ENCODE measurements at regions not wholly inside any gene's neighbourhood (a gene's known extent, or its start where the extent isn't known, plus 50 kb on each side); places are given as distances from the start of the nearest gene placed in this dataset.

GRCh38 chr14:98203421-98203820 is 1068.6 kb downstream of the BCL11B start:
- no peak for ATAC-seq (ENCODE audit: low read depth)
- Histone ChIP-seq H3K36me3 (ENCODE audit: low read depth) (no peaks in the 10 kb centered on the region), H3K4me1 (ENCODE audit: insufficient read depth, poor library complexity, severe bottlenecking) (no peaks in the 10 kb centered on the region), H3K27me3 (ENCODE audit: insufficient read depth, poor library complexity, severe bottlenecking) (no peaks in the 10 kb centered on the region), H3K4me3 (ENCODE audit: severe bottlenecking) (no peak overlapping the region), H3K9me3 (ENCODE audit: severe bottlenecking) (no peaks in the 10 kb centered on the region), H3K27ac (ENCODE audit: poor library complexity, severe bottlenecking) (no peak overlapping the region)
- TF ChIP-seq, protein P1, sequence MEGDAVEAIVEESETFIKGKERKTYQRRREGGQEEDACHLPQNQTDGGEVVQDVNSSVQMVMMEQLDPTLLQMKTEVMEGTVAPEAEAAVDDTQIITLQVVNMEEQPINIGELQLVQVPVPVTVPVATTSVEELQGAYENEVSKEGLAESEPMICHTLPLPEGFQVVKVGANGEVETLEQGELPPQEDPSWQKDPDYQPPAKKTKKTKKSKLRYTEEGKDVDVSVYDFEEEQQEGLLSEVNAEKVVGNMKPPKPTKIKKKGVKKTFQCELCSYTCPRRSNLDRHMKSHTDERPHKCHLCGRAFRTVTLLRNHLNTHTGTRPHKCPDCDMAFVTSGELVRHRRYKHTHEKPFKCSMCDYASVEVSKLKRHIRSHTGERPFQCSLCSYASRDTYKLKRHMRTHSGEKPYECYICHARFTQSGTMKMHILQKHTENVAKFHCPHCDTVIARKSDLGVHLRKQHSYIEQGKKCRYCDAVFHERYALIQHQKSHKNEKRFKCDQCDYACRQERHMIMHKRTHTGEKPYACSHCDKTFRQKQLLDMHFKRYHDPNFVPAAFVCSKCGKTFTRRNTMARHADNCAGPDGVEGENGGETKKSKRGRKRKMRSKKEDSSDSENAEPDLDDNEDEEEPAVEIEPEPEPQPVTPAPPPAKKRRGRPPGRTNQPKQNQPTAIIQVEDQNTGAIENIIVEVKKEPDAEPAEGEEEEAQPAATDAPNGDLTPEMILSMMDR (IDR thresholded peaks at IDR 0.05; ENCODE audit: poor library complexity, severe bottlenecking): no peak
- DNase-seq (ENCODE audit: low spot score): no peak

DNA sequence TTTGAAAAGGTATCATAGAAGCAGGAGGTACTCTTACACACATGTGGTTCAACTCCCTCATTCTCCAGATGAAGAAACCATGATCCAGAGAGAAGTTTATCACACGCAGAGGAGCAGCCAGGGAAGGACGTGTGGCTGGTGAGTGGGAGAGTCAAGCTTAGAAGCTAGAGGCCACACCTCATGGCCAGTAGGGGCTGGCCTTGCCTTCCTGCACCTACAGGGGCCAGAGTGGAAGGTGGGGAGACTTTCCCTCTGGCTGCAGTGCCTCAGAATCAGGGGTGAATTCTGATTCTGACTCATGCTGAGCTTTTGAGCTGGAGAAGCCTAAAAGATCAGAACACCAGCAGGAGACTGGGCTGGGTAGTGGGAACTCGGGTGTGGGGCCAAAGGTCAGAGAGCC is 1067.9 kb downstream of the BCL11B start:
- H3K4me1 ChIP-seq (ENCODE audit: insufficient read depth, poor library complexity, severe bottlenecking): no peaks in the 10 kb centered on the region

GRCh38 chr14:98207415-98207814 is 1064.6 kb downstream of the BCL11B start:
- Histone ChIP-seq H3K9me3 (ENCODE audit: severe bottlenecking) (no peaks in the 10 kb centered on the region), H3K36me3 (ENCODE audit: low read depth) (no peaks in the 10 kb centered on the region), H3K4me1 (ENCODE audit: insufficient read depth, poor library complexity, severe bottlenecking) (no peaks in the 10 kb centered on the region), H3K27me3 (ENCODE audit: insufficient read depth, poor library complexity, severe bottlenecking) (no peaks in the 10 kb centered on the region), H3K4me3 (ENCODE audit: severe bottlenecking) (no peak overlapping the region), H3K27ac (ENCODE audit: poor library complexity, severe bottlenecking) (no peak overlapping the region)
- ATAC-seq (ENCODE audit: low read depth) (no peak), DNase-seq (ENCODE audit: low spot score) (no peak)
- TF ChIP-seq, protein P1 (IDR thresholded peaks at IDR 0.05; ENCODE audit: poor library complexity, severe bottlenecking): no peak

More for the DNA sequence above, 1067.9 kb downstream of the BCL11B start:
- ATAC-seq (ENCODE audit: low read depth): no peak
- TF ChIP-seq, protein P1 (IDR thresholded peaks at IDR 0.05; ENCODE audit: poor library complexity, severe bottlenecking): no peak
- Histone ChIP-seq H3K36me3 (ENCODE audit: low read depth) (no peaks in the 10 kb centered on the region), H3K9me3 (ENCODE audit: severe bottlenecking) (no peaks in the 10 kb centered on the region), H3K4me3 (ENCODE audit: severe bottlenecking) (no peak overlapping the region), H3K27me3 (ENCODE audit: insufficient read depth, poor library complexity, severe bottlenecking) (no peaks in the 10 kb centered on the region), H3K27ac (ENCODE audit: poor library complexity, severe bottlenecking) (no peak overlapping the region)
- DNase-seq (ENCODE audit: low spot score): no peak

DNA sequence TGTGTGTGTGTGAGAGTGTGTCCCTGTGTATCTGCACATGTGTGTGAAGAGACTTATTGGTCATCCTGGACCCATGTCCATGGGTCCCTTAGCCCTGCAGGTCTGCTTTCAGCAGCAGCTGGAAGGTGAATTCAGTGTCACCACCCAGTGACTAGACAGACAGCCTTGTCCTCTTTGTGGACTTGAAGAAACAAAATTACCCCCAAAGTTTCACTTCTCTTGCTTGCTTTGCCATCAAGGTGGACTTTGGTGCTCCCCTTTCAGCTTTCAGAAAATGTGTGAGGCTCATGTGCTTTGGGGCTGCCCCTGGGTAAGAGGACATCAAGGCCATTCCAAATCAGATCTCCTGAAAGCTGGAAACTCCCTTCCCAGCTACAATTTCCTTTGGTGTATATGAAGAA is 1063.8 kb downstream of the BCL11B start:
- Histone ChIP-seq H3K36me3 (ENCODE audit: low read depth) (no peaks in the 10 kb centered on the region), H3K9me3 (ENCODE audit: severe bottlenecking) (no peaks in the 10 kb centered on the region), H3K27me3 (ENCODE audit: insufficient read depth, poor library complexity, severe bottlenecking) (no peaks in the 10 kb centered on the region), H3K27ac (ENCODE audit: poor library complexity, severe bottlenecking) (no peak overlapping the region), H3K4me1 (ENCODE audit: insufficient read depth, poor library complexity, severe bottlenecking) (no peaks in the 10 kb centered on the region), H3K4me3 (ENCODE audit: severe bottlenecking) (no peak overlapping the region)
- ATAC-seq (ENCODE audit: low read depth) (no peak), DNase-seq (ENCODE audit: low spot score) (no peak)
- TF ChIP-seq, protein P1 (IDR thresholded peaks at IDR 0.05; ENCODE audit: poor library complexity, severe bottlenecking): no peak

GRCh38 chr14:98208943-98209342 is 1063.1 kb downstream of the BCL11B start:
- Histone ChIP-seq H3K27ac (ENCODE audit: poor library complexity, severe bottlenecking) (no peak overlapping the region), H3K4me3 (ENCODE audit: severe bottlenecking) (no peak overlapping the region), H3K9me3 (ENCODE audit: severe bottlenecking) (no peaks in the 10 kb centered on the region), H3K27me3 (ENCODE audit: insufficient read depth, poor library complexity, severe bottlenecking) (no peaks in the 10 kb centered on the region), H3K36me3 (ENCODE audit: low read depth) (no peaks in the 10 kb centered on the region), H3K4me1 (ENCODE audit: insufficient read depth, poor library complexity, severe bottlenecking) (no peaks in the 10 kb centered on the region)
- no peak for DNase-seq (ENCODE audit: low spot score)
- TF ChIP-seq, protein P1 (IDR thresholded peaks at IDR 0.05; ENCODE audit: poor library complexity, severe bottlenecking): no peak
- ATAC-seq (ENCODE audit: low read depth): no peak

All from RWPE2 (cell line).